HG03439 (cell line): ENCODE measurements at regions not wholly inside any gene's neighbourhood (a gene's known extent, or its start where the extent isn't known, plus 50 kb on each side); places are given as distances from the start of the nearest gene placed in this dataset.

ENCODE experiments used
- ATAC-seq: cut with Tn5 transposase; IDR thresholded peaks from one replicate; pipeline ENCODE4 v1.9.1; 2021; ENCODE audit warnings: mild to moderate bottlenecking, moderate library complexity; ENCODE audit not compliant: unreplicated experiment

DNA sequence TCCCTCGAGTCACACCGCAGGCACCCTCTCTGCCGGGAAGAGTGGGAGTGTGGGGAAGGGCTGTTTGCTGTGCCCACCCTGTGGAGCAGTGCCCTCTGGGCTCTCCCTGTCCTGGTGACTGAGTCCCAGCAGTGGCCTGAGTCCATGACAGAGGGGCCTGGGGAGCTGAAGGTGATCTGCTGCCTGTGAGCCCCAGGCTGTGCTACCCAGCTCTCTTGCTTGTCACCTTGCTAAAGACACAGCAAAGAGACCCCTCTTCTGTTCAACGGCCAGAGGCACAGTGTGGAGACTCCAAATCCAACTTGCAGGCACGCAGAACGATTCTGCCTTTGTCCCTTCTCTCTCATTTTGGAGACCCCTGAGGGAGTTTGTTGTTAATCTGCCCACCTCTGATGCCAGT is 232.6 kb downstream of the OPA1 start:
- no peak for ATAC-seq

DNA sequence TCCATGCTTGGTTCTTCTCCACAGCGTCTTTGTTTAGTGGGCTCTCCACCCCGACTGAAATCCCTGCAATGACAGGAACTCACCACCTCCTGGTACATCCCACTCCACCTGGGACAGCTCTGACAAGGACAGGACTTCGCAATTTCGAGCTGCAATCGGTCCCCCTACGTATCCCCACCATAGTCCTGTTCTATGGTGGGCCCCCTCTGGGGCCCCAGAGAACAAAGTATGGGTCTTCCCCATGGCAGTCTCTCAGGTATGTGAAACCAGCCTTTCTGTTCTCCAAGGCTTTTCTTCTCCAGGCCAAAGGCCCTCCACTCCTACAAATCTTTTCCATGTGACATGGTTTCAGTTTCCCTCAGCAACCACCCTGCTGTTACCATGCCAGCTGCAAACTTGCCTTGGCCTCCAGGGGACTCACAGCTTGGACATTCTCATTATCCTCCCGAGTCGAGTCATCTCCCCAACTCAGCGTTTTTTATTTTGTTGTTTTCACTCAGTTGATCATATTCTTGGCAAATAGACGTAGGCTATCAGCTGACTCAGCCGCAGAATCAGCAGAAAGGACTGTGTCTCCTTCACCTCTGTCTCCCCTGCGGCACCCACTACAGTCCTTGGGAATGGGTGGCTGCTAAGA is 233.3 kb downstream of the OPA1 start:
- ATAC-seq = no peak

DNA sequence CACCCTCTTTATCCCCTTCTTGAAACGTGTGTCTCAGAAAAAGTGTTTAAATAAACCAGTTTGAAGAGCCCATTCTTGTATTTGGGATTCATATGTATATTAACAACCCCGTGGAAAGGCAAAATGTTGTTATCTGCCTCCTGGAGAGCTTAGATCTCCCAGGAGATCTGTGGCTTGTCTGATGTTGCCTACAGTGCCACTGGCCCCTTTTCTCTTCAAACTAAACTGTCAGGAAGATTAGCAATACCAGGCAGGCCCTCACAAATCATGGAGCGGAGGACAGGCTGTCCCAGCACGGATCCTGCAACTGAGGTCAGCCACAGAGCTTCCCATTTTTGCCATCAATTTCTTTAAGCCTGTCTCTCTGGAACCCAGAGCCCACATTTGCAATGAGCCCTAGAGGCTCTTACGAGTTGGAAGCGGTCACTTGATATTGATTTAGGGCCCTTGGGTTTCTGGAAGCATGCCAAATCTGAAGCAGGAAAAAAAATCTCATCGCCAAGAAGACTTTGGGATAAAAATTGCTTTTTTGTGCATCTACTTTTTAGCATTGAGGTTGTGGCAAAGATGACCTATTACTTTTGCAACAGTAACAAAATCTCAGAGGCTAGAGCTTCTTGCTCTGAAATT is 234.1 kb downstream of the OPA1 start:
- ATAC-seq = no peak

DNA sequence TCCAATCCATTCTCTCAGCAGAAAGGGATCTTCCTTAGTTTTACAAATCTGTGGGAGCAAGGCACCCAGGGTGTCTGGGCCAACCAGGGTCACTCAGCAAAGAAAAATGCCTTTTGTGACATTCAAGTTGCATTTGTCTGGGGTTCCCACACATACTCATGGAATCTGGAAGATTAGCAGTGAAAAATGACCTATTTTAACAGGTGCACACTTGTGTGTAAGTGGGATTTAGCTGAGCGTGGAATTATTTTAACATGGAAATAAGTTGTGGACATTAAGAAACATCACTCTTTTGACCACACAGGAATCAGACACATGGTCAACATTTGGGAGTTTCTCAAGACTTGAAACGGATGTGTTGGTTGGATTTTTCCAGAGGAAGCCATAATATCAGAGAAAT is 234.9 kb downstream of the OPA1 start:
- no peak for ATAC-seq

DNA sequence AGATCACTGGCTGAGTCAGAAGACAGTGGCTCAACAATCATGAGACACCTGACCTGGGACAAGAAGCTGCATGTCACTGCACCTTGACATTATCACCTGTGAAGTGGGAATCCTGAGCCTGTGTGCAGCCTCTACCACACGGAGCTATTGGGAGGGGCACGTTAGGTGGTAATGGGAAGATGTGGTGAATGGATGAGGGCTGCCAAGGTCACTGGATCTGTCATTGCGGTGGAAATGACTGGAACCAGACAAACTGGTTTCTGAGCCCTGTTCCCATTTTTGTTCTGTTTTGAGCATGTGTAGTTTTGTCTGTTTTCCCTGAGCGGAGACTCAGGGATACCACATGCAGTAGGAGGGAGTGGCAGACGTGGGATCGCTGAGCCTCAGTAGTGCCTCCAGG is 235.5 kb downstream of the OPA1 start:
- ATAC-seq = no peak

DNA sequence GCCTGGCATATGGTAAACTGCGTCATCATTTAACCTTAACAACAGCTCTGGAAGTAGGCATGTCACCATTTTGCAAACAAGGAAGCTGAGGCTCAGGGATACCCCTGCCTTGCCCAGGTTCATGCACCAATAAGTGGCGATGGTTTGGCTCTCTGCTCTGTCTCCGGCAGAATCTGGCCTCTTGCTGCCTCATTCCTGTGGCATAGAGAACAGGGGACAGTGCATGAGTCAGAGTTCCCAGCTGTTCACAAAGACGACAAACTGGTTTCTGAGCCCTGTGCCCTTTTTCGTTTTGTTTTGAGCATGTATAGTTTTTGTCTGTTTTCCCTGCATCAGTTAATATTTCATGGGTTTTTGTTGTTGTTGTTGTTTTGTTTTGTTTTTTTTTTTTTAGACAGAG is 236.8 kb downstream of the OPA1 start:
- no peak for ATAC-seq

DNA sequence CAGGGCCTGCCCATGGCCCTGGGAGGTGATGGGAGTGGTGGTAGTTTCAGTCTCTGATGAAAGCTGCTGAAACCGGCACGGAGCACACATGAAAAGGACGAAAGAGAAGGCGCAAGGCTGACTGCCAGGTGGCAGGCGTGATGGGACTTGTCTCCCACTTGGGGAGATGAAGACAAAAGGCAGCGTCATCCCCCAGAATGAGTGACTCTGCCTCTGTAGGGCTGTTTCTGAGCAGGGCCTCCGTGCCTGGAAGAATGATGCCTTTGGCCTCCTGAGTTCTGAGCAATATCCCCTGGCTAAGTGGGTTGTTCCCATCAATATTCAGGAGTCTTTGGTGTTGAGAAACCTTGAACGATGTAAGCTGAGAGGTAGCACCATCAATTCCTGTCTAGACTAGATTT is 237.8 kb downstream of the OPA1 start:
- ATAC-seq = no peak

DNA sequence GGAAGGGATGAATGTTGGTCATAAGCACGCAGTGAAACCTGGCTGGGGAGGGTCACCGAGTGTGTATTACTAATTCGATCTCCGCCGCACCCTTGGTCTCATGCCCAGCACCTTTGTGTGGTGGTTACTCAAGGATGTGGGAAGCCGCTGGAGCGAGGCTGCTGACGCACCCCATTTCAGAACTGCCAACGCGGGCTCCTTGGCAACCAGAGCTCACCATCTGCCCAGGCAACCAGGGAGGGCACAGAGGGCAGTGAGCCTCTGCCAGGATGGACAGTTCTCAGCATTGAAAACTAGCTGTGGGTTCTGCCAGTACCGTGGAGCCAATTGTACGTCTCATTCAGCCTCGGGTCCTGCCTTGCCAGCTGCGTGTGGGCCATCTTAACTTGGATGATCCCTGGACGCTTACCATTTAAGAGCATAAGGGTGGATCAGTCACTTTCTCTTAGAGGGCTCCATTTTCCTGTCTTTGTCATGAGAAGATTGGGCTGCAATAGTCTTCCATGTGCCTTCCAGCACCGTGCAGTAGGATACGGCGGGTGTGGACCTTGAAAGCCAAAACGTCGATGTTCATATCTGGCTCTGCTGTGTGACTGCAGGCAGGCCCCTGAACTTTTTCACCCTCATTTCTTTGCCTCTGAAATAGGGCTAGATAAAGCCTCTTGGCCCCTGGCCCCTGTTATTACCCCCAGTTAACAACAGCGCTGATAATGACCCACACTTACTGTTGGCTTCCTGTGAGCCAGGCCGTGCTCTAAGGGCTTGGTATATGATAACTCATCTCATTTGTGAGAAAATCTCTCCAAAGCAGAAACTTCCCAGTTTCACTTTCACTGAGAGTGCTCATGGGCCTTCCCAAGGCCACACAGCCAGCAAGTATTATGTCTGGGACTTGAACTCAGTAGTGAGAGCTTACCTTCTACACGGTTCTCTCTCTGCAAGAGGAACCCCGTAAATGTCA is 238.8 kb downstream of the OPA1 start:
- no peak for ATAC-seq

DNA sequence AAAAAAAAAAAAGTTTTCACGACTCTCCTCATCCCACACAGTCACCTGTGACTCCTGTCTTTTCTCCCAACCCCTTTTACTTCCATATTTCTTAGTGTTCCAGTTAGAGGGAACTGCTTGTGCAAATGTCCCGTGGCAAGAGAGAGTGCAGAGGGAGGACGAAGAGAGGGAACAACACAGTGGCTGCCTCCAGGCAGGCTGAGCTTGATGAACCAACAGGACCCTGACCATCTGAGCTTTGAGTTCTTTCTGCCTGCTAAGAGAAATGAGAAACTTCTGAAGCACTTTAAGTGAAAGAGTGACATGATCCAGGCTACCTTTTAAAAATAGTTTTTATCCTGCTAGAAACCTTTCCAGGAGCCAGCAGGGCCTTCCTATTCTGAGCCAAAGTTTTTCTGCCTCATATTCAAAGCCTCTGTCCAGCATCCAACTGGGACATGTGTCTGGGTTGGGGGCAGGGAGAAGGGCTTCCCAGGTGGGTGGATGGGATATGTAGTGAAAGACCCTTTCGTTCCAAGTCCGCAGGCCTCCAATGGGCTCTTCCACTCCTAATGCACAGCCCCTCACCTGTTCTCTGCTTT is 239.9 kb downstream of the OPA1 start:
- ATAC-seq = no peak

DNA sequence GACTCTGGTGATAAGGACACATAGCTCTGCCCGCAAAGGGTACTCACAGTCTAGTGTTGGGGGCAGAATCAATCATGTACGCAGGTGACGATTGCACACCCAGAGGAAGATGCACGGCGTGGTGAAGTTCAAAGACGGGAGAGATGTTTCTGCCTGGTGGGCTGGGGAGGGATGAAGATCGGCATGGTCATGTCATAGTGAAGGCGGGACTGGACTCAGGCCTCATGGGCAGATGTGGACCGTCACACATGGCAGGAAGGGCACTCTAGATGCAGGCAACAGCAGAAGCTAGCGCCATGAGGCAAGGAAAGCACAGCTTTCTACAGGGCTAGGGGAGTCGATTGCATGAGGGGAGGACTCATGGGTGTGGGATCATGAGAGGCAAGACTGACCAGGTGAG is 240.6 kb downstream of the OPA1 start:
- ATAC-seq = no peak

DNA sequence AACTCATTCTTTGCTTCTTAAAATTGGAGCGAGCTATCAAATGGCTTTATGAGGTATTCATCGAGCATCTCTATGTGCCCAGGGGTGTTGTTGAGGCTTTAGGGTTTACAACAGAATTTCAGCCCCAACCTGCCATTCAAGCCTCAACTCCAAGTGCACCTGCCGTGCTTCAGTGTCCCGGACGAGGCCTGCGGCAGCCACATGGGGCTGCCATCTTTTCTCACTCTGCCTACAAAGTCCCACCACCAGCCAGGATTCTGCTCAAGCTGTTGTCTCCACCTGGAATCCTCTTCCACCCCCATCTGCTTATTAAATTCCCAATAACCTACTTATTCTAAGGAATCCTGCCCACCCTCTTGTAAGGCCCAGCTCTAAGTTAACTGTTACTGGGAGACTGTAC is 242.4 kb downstream of the OPA1 start:
- no peak for ATAC-seq

DNA sequence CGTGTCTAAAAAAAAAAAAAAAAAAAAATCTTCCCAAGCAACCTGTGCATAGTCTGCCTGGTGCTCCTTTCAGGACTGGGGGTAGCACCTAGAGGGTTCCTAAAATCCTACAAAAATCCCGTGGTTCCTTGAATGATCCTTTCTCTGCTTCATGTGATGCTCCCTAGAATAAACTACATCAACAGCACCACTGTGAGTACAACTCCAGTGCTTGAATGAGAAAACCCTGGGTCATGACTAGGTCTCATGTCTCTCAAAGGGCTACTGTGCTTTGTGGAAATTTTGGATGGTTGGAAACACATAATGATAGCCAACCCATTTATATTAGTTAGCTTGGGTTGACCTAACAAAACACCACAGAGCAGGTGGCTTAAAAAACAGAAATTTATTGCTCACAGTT is 243.5 kb downstream of the OPA1 start:
- no peak for ATAC-seq

DNA sequence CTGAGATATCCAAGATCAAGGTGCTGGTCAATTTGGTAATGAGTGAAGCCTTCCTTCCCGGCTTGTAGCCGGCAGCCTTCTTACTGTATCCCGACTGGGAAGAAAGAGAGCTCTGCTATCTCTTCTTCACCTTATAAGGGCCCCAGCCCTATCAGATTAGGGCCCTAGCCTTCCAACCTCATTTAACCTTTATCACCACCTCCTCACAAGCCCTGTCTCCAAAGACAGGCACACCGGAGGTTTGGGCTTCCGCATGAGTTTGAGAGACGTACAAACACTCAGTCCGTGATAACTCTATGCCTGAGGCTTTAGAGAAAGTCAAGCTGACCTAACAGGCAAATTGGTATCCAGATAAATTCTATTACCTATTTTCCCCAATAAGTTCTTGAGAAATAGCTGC is 243.9 kb downstream of the OPA1 start:
- ATAC-seq = no peak

DNA sequence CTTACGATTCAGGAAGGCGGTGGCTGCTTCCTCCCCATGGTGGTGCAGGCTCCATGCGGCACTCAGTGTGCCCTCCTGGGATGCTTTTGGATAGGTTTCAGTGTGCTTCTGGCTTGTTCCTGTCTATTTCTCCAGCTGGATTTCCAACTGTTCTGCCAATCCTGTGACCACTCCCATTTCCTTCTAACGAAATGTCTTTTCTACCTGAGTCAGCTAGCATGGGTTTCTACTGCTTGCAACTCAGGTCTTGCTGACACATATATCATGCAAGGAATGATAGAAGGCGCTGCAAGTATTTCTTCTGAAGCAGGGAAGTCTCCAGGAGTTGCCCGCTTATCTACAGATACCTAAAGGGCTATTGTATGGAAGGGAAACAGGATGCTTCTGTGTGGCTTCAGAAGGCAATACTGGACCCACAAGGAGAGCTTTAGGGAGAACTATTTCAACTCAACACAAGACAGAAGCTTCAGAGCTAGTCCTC is 244.4 kb downstream of the OPA1 start:
- ATAC-seq = no peak

DNA sequence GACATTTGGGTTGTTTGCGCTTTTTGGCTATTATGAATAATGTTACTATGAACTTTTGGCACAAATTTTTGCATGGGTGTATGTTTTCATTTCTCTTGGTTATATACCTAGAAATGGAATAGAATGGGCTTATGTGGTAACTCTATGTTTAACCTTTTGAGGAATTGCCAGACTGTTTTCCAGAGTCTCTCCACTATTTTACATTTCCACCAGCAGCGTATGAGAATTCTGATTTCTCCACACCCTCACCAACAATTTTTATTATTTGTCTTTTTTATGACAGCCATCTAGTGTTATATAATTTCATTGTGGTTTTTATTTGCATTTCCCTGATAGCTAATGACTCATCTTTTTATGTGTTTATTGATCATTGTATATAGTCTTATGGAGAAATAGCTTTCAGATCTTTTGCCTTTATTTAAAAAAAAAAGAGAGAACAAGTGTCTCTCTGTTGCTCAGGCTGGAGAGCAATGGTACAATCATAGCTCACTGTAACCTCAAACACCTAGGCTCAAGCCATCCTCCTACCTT is 247.2 kb downstream of the OPA1 start:
- ATAC-seq = no peak

DNA sequence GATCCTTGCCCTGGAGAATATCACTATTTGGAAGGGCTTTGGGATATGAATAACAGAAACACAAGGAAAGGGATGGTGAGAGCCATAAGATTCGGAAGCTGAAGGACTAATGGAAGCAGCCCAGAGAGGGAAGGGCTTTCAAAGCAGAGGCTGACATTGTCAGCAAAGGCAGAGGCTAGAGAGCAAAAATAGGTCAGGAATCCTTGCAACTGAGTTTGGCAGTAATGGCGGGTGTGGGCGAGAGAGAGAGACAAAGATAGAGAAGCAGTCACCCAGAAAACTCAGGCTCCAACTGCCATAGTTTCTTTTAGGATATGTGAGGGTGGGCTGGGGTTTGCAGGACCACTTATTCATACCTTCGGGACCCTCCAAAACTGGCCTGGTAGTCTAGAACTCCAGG is 248.6 kb downstream of the OPA1 start:
- ATAC-seq = peak; percentile 13

DNA sequence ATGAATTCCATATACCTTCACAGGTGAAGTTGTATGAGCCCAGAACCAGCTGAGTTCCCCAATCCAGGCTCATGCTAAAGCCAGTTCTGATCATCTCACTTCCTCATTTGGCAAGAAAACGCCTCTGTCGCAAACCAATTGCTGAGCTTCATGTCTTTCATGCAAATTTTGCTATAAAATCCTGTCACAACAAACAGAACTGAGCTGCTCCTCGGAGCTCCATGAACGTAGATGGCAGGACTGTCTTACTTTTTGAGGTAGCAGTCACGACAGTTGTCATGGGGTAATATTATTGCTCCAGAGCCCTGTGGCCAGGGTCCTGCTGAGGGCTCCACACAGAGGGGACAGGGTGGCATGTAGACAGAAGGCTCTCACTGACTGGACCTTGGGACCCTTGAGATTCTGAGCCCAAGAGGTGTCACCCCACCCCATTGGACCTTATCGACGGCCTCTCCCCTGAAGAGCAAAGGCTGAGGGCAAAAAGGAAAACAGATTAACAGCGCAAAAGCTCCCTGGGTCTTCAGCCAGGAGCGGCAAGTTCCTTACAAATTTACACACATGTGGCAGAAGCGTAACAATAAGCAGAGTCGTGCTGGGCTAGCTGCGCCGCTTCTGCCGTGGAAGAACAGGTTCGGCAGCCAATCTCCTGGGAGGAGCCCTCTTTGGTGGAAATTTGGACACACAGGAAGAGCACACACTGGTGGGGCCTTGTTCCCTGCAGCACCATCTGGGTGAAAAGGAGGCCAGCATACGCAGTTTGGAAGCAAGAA is 249.2 kb downstream of the OPA1 start:
- ATAC-seq = peak; percentile 78

DNA sequence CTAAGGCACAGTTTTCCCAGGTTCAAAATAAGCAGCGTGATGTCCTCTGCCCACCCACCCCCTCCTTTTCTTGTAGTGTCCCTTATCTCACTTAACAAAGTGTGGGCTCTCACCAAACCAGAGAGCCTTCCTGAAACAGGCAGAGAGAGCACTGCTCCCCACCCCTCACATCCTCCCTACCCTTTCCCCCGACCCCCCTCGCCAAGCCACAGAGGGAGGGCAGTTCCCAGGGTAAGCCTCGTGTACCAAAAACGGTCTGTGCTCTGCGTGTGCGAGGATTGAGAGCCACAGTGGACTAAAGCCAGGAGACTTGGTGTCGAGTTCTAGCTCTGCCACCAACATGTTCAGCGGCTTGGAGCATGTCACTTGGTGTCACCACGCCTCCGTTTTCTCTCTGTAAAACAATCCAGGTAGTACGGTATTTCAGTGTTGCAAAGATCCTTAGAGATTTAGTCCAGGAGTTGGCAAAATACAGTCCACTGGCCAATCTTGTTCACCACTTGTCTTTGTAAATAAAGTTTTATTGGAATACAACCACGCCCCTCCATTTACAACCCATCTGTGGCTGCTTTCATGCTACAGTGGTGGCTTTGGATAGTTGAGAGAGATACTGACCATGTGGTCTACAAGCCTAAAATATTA is 249.9 kb downstream of the OPA1 start:
- ATAC-seq = no peak

DNA sequence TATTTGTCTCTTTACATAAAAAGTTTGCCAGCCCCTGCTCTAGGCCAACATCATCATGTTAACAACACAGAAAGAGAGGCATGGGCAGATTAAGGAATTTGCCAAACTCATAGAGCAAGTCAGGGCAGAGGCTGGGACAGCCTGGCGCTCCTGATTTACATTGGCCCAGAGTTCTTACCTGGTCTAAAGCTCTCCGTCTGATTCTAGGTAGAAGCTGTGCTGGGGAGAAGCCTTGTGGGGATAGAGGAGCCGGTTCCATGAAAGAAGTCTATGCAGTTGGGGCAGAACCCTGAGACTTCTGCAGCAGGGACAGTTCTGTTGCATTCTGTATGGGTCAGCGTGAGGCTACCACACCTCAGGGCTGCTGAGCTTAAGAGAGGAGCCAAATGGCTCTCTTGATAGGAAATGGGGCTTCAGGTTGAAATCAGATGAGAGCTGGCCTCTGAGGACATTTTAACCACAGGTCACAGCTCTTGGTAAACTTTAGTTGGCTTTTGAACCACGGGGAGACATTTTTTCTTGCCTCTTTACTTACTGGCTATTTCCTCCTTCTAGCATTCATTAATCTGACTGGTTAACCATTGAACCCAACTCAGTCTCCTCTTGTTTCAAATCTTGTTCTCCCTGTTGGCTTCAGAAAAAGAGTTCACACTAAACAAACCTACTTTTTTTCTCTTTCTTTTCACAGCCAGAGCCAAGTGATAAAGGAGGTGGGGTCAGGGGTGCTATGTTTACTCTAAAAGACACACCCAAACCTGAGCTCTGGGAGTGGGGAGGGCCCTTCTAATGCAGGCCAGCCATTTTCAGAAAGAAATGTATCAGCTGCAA is 250.7 kb downstream of the OPA1 start:
- no peak for ATAC-seq
